NT2/D1 (cell line): ENCODE measurements at regions not wholly inside any gene's neighbourhood (a gene's known extent, or its start where the extent isn't known, plus 50 kb on each side); places are given as distances from the start of the nearest gene placed in this dataset.

ENCODE experiments used
- SUZ12 ChIP-seq: IDR thresholded peaks from 2 replicates; pipeline ENCODE4 v1.6.1; 2011; ENCODE audit not compliant: insufficient read length, insufficient read depth; ENCODE audit errors: extremely low read depth
- YY1 ChIP-seq: IDR thresholded peaks from 2 replicates; pipeline ENCODE4 v1.6.1; 2011; ENCODE audit not compliant: insufficient read length, insufficient read depth
- ZNF274 ChIP-seq: IDR thresholded peaks from 2 replicates; pipeline ENCODE4 v1.6.1; 2011; ENCODE audit warnings: mild to moderate bottlenecking, low read depth, low read length

DNA sequence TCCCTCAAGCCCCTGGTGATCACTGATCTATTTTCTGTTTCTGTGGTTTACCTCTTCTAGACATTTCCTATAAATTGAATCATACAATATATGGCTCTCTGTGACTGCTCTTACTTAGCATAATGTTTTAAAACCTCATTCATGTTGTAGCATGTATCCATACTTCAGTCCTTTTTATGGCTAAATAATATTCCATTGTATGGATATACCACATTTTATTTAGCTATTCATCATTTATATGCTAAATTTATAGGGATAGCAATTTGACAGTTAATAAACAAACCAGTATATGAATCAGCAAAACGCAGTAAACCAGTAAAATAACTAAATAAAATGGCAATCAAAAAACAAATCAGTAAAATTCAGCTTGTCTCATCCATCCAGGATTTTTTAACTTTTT, 286.1 kb upstream of the HNRNPA3 start:
- no peak for TF ChIP-seq YY1
- no peak for TF ChIP-seq SUZ12
- TF ChIP-seq ZNF274 = no peak
